ENCODE measurements at regions not wholly inside any gene's neighbourhood (a gene's known extent, or its start where the extent isn't known, plus 50 kb on each side); places are given as distances from the start of the nearest gene placed in this dataset.

GRCh38 chr5:17080361-17080760, 137.1 kb upstream of the BASP1 start:
- TF ChIP-seq POLR2AphosphoS5 (IDR thresholded peaks at IDR 0.05; ENCODE audit: borderline replicate concordance, low read depth, low read length) (no peak), EZH2 (IDR thresholded peaks at IDR 0.05) (no peak)
